Effector CD8-positive, alpha-beta T cell (primary cell): ENCODE measurements at regions not wholly inside any gene's neighbourhood (a gene's known extent, or its start where the extent isn't known, plus 50 kb on each side); places are given as distances from the start of the nearest gene placed in this dataset.
A peak's percentile ranks its signal among the peaks of the same experiment; 100 is the strongest.
"Not testable (repeated sequence)": the region's sequence is repeated elsewhere in the genome, so short reads cannot be mapped to it uniquely, and the experiment has no call there.

Experiments
- DNase-seq: peaks from one replicate; lab custom pipeline; 2025; lab: John Stamatoyannopoulos, UW

GRCh38 chr9:39665020-39665419 is 309.6 kb downstream of the SPATA31A1 start:
- not testable (repeated sequence) for DNase-seq

- not testable (repeated sequence) for DNase-seq
These were observed 319.2 kb downstream of the SPATA31A1 start for GRCh38 chr9:39674437-39675210.

- not testable (repeated sequence) for DNase-seq
These were observed 319.7 kb downstream of the SPATA31A1 start for GRCh38 chr9:39675211-39675553.

- not testable (repeated sequence) for DNase-seq
These were observed 323.2 kb downstream of the SPATA31A1 start for GRCh38 chr9:39678534-39679263.

- not testable (repeated sequence) for DNase-seq
These were observed 325.4 kb downstream of the SPATA31A1 start for GRCh38 chr9:39680694-39681401.

- DNase-seq: not testable (repeated sequence)
These were observed 373.4 kb downstream of the SPATA31A1 start for GRCh38 chr9:39728862-39729261.

- DNase-seq: not testable (repeated sequence)
These were observed 389.4 kb downstream of the SPATA31A1 start for GRCh38 chr9:39744898-39745297.

- not testable (repeated sequence) for DNase-seq
These were observed 420.1 kb downstream of the SPATA31A1 start for GRCh38 chr9:39775570-39775969.

GRCh38 chr9:39791356-39791755 is 435.9 kb downstream of the SPATA31A1 start:
- DNase-seq: not testable (repeated sequence)

- DNase-seq: not testable (repeated sequence)
These were observed 442.5 kb downstream of the SPATA31A1 start for GRCh38 chr9:39797935-39798334.

- not testable (repeated sequence) for DNase-seq
These were observed 443.8 kb downstream of the SPATA31A1 start for GRCh38 chr9:39799252-39799651.

- not testable (repeated sequence) for DNase-seq
These were observed 447.1 kb downstream of the SPATA31A1 start for GRCh38 chr9:39802561-39802960.

GRCh38 chr9:39809401-39810226 is 454.1 kb downstream of the SPATA31A1 start:
- peak; percentile 33 for DNase-seq

GRCh38 chr9:39810401-39810800 is 454.9 kb downstream of the SPATA31A1 start:
- not testable (repeated sequence) for DNase-seq

- DNase-seq: not testable (repeated sequence)
These were observed 456.1 kb downstream of the SPATA31A1 start for GRCh38 chr9:39811615-39812014.

- DNase-seq: not testable (repeated sequence)
These were observed 473.0 kb downstream of the SPATA31A1 start for GRCh38 chr9:39828457-39828856.
